ENCODE measurements at regions not wholly inside any gene's neighbourhood (a gene's known extent, or its start where the extent isn't known, plus 50 kb on each side); places are given as distances from the start of the nearest gene placed in this dataset.
"Not testable (repeated sequence)": the region's sequence is repeated elsewhere in the genome, so short reads cannot be mapped to it uniquely, and the experiment has no call there.

- Histone ChIP-seq H4K20me1 (ENCODE audit: insufficient read depth, low read length) (no peaks in the 10 kb centered on the region), H3K79me2 (ENCODE audit: low read length) (no peaks in the 10 kb centered on the region), H3K4me1 (ENCODE audit: low read length) (peaks cover 14% of the 10 kb centered on the region), H3K36me3 (replicated peaks; ENCODE audit: low read depth, low read length) (no peaks in the 10 kb centered on the region), H3K9me3 (ENCODE audit: insufficient read depth, low read length) (no peaks in the 10 kb centered on the region), H3K4me3 (ENCODE audit: low read length) (no peak overlapping the region), H3K4me2 (ENCODE audit: low read length) (no peak overlapping the region), H3K27ac (ENCODE audit: low read length) (no peak overlapping the region), H3K9ac (ENCODE audit: low read length) (no peak overlapping the region), H3K27me3 (ENCODE audit: low read depth, low read length) (no peaks in the 10 kb centered on the region), H2AFZ (ENCODE audit: low read depth, low read length) (no peak overlapping the region)
- TF ChIP-seq EZH2phosphoT487 (IDR thresholded peaks at IDR 0.05; ENCODE audit: low read depth), result no peak
- TF ChIP-seq CTCF (IDR thresholded peaks at IDR 0.05; ENCODE audit: low read depth, low read length), result no peak
Observed at GRCh38 chr5:39757131-39757530, 332.4 kb upstream of the DAB2 start.

DNA sequence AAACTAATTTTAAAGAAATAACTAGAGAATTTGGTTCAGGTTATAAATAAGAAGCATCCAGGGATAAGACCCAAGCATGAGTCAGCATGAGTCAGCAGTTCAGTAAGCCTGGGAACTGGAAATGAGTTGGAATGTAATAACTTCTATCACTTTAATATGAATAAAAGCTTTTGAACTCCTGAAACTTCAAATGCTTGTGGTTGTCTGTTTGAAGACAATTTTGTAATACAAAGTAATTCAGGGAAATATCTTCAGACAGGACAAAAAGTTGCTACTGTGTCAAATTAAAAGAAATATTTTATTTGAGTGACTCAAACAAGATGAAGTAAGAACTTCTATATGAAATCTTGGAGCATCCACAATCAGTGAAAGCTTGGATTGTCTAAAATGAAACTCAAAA, 331.2 kb upstream of the DAB2 start:
- Histone ChIP-seq H2AFZ (ENCODE audit: low read depth, low read length) (no peak overlapping the region), H3K27me3 (ENCODE audit: low read depth, low read length) (no peaks in the 10 kb centered on the region), H3K4me2 (ENCODE audit: low read length) (no peak overlapping the region), H3K4me3 (ENCODE audit: low read length) (no peak overlapping the region), H3K4me1 (ENCODE audit: low read length) (peaks cover 14% of the 10 kb centered on the region), H3K79me2 (ENCODE audit: low read length) (no peaks in the 10 kb centered on the region), H3K9ac (ENCODE audit: low read length) (no peak overlapping the region), H3K27ac (ENCODE audit: low read length) (no peak overlapping the region), H3K9me3 (ENCODE audit: insufficient read depth, low read length) (no peaks in the 10 kb centered on the region), H3K36me3 (replicated peaks; ENCODE audit: low read depth, low read length) (no peaks in the 10 kb centered on the region), H4K20me1 (ENCODE audit: insufficient read depth, low read length) (no peaks in the 10 kb centered on the region)
- TF ChIP-seq EZH2phosphoT487 (IDR thresholded peaks at IDR 0.05; ENCODE audit: low read depth) (no peak), CTCF (IDR thresholded peaks at IDR 0.05; ENCODE audit: low read depth, low read length) (no peak)

DNA sequence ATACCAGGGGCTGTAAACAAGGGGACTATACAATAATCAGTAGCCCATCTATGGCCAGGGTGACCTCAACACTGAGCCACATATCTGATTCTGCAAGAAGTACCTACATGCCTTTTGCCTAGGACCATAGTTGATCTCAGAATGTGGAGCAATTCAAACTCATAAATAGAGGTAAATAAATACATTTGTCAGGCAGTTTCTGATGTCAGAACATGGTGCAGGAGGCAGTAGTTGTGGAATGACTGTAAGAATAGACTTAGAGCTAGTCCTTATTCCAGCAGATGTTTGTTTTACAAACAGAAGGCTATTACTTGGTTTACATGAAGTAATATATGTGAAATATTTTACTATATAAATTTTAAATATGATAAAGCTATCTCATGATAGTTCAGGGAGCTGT, 330.7 kb upstream of the DAB2 start:
- Histone ChIP-seq H3K27me3 (ENCODE audit: low read depth, low read length) (no peaks in the 10 kb centered on the region), H3K4me3 (ENCODE audit: low read length) (no peak overlapping the region), H2AFZ (ENCODE audit: low read depth, low read length) (no peak overlapping the region), H4K20me1 (ENCODE audit: insufficient read depth, low read length) (no peaks in the 10 kb centered on the region), H3K79me2 (ENCODE audit: low read length) (no peaks in the 10 kb centered on the region), H3K4me2 (ENCODE audit: low read length) (no peak overlapping the region), H3K36me3 (replicated peaks; ENCODE audit: low read depth, low read length) (no peaks in the 10 kb centered on the region), H3K4me1 (ENCODE audit: low read length) (peaks cover 14% of the 10 kb centered on the region), H3K9ac (ENCODE audit: low read length) (no peak overlapping the region), H3K9me3 (ENCODE audit: insufficient read depth, low read length) (no peaks in the 10 kb centered on the region), H3K27ac (ENCODE audit: low read length) (no peak overlapping the region)
- TF ChIP-seq EZH2phosphoT487 (IDR thresholded peaks at IDR 0.05; ENCODE audit: low read depth), result no peak

DNA sequence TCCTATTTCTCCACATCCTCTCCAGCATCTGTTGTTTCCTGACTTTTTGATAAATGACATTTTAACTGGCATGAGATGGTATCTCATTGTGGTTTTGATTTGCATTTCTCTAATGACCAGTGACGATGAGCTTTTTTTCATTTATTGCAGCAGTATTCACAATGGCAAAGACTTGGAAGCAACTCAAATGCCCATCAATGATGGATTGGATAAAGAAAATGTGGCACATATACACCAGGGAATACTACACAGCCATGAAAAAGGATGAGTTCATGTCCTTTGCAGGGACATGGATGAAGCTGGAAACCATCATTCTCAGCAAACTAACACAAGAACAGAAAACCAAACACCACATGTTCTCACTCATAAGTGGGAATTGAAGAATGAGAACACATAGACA, 329.0 kb upstream of the DAB2 start:
- H3K27me3 ChIP-seq (ENCODE audit: low read depth, low read length); H3K36me3 ChIP-seq (replicated peaks; ENCODE audit: low read depth, low read length); H3K27ac ChIP-seq (ENCODE audit: low read length); H2AFZ ChIP-seq (ENCODE audit: low read depth, low read length); H3K4me2 ChIP-seq (ENCODE audit: low read length); H3K9ac ChIP-seq (ENCODE audit: low read length); H3K4me3 ChIP-seq (ENCODE audit: low read length); H3K9me3 ChIP-seq (ENCODE audit: insufficient read depth, low read length); H3K79me2 ChIP-seq (ENCODE audit: low read length); H4K20me1 ChIP-seq (ENCODE audit: insufficient read depth, low read length); H3K4me1 ChIP-seq (ENCODE audit: low read length): not testable (repeated sequence)

GRCh38 chr5:39750661-39751060, 325.9 kb upstream of the DAB2 start:
- no peaks in the 10 kb centered on the region for H3K79me2 ChIP-seq (ENCODE audit: low read length)
- H4K20me1 ChIP-seq (ENCODE audit: insufficient read depth, low read length), result no peaks in the 10 kb centered on the region
- H3K27me3 ChIP-seq (ENCODE audit: low read depth, low read length), result no peaks in the 10 kb centered on the region
- no peak overlapping the region for H3K9ac ChIP-seq (ENCODE audit: low read length)
- no peak overlapping the region for H2AFZ ChIP-seq (ENCODE audit: low read depth, low read length)
- H3K9me3 ChIP-seq (ENCODE audit: insufficient read depth, low read length), result no peaks in the 10 kb centered on the region
- no peaks in the 10 kb centered on the region for H3K36me3 ChIP-seq (replicated peaks; ENCODE audit: low read depth, low read length)
- H3K4me2 ChIP-seq (ENCODE audit: low read length), result no peak overlapping the region
- H3K27ac ChIP-seq (ENCODE audit: low read length), result no peak overlapping the region
- TF ChIP-seq CTCF (IDR thresholded peaks at IDR 0.05; ENCODE audit: low read depth, low read length) (no peak), EZH2phosphoT487 (IDR thresholded peaks at IDR 0.05; ENCODE audit: low read depth) (no peak)
- no peak overlapping the region for H3K4me3 ChIP-seq (ENCODE audit: low read length)
- H3K4me1 ChIP-seq (ENCODE audit: low read length), result no peaks in the 10 kb centered on the region

All from OCI-LY3 (cell line).